NCI-H345 treated with DMSO at 0.1 percent for 48 hours (cell line): ENCODE measurements at regions not wholly inside any gene's neighbourhood (a gene's known extent, or its start where the extent isn't known, plus 50 kb on each side); places are given as distances from the start of the nearest gene placed in this dataset.

Experiments
- DNase-seq: peaks from one replicate; lab custom pipeline; 2025; ENCODE audit not compliant: unreplicated experiment; lab: John Stamatoyannopoulos, UW

GRCh38 chr14:104290058-104290667 lies 151.8 kb downstream of the KIF26A start:
- no peak for DNase-seq

DNA sequence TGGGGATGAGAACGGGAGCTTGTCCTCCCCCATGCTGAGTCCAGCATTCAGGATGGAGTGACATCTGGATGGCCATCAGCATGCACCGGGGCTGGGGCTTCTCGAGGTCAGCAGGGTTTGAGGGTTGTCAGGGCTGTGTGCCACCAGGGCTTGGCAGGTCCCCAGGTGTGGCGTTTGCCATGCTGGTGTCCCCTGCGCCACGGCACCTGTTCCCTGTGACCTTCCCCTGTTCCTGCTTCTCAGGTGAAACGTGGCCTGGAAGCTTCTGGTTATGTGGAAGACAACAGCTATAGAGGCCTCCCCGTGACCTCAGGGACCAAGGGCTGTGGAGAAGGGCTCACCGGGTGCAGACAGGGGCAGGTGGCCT lies 152.4 kb downstream of the KIF26A start:
- no peak for DNase-seq

GRCh38 chr14:104291123-104292000 lies 153.0 kb downstream of the KIF26A start:
- peak; percentile 40 for DNase-seq

DNA sequence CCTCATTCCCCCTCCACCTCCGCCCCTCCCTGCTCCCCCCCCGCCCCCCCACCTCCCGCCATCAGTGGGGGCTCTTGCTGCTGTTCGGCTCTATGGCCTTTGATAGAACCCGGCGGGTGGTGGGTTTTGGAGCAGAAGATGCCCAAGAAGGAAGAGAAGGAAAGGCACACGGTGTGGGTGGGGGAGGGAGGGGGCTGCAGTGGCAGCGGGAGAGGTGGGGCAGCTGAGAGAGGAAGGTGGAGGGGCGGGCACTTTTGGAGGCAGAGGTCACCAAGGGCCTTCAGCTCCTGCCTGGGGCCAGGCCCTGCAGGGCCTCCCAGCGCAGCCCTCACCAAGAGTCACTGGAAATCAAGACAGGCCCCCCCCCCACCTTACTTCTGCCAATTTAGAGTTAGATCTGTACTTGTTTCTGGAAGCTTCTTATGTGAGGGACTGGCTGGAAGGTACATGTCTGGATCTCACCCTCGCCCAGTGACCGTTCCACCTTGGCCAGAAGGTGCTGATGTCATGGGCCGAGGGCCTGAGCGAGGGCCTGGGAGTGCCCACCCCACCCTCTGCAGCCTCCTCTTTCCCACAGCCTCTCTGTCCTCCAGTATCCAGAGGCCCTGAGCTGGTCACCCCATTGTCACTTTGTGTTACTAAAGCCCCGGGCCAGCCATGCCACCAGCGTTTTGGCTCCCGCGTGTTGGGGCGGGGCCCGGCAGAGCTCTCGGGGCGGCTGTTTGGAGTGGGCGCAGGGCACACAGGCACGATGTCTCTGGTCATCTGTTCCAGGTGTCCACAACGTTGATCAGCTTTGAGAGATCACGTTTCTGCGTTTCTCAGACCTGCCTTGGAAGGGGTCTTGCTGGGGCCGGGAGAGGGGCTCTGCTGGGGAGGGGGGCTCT lies 153.9 kb downstream of the KIF26A start:
- DNase-seq, result no peak

- no peak for DNase-seq
These were observed 154.9 kb downstream of the KIF26A start for GRCh38 chr14:104293231-104293841.

DNA sequence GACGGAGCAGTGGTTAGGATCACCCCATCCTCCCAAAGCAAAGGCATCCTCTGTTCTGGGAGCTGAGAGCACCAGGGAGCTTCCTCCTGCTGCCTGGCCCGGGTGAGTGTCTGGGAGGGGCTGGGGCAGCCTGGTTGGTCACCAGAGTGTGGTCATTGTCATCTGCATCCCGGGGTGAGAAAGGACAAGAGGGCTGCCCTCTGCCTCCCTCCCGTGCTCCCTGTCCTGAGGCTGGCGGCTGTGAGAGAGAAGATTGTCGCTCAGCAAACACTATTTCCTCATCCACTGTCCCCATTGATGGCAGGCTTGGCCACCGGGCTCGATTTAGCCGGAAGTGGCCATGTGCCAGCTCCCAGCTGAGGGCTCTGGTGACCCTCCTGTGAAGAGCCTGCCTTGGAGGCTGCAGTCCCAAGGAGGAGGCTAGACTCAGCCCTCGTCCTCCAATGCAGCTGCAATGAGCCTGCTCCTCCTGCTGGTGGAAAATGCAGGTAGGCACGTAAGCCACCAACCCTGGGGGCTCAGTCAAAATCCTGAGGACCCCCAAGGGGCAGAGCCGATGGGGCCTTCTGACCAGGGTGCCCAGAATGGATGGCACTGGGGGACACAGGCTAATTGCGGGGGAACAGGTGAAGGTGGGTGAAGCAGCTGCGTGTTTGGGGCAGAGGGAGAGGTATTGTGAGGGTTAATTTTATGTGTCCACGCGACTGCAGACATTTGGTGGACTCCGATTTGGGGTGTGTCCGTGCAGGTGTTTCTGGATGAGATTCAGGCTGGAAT lies 155.7 kb downstream of the KIF26A start:
- no peak for DNase-seq

DNA sequence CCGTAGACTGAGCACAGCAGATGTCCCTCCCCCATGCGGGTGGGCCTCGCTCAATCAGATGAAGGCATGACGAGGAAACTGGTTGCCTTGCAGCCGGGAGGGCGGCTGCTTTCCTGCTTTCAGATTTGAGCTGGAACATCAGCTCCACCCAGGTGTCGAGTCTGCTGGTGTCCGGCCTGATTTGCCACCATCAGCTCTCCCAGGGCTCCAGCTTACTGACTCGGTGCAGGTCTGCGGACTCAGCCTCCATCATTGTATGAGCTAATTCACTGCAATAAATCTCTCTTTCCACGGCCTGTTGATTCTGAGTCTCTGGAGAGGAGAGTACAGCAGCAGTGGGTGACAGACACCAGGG lies 156.2 kb downstream of the KIF26A start:
- no peak for DNase-seq

GRCh38 chr14:104294983-104295680 lies 156.7 kb downstream of the KIF26A start:
- DNase-seq, result no peak

DNA sequence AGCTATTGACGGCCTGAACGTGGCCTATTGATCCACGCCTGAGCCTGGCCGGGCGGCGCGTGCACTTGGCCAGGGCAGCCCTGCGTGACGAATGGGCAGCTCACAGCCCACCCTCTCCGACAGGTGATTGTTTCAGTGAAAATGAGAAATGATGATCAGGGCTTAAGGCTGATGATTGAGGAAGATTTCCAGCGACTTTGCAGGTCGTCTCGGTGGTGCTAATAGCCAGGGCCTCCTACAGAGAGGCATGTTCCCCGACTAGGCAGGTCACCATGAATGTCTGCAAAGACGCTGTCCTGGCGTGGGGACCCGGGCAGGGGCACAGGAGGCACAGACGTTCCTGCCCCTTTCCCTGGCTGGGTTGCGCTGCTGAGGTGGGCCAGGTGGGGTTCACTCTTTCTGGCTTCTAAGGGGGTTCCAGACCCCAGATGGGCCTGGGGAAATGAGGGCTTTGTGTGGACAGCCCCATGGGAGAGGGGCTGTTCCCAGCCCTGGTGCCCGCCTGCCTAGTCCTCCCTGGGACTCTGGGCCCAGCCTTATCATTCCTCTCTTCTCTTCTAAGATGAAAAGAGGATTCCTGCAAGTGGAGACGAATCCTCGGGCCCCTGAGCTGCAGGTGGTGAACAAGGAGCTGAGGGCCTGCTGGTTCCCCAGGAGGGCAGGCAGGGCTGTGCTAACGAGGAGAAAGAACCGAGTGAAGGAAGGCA lies 157.4 kb downstream of the KIF26A start:
- DNase-seq, result no peak

- no peak for DNase-seq
These were observed 158.3 kb downstream of the KIF26A start for GRCh38 chr14:104296388-104297312.

DNA sequence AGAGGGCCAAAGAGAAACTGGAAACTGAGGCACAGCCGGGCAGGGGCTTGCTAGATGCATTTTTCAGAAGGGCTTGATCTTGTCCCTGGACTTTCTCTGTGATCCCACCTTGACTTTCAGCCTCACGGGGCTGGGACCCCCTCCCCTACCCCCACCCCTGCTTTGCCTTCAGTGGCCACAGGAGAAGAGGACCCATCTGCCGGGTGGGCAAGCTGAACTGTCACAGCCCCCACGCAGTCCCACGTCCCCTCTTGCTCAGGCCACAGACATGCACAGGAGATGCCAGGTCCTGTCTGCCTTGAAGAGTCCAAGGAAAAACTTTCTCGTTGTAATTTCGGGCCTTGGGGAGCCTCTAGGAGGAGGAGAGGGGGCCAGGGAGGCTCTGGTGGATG lies 158.9 kb downstream of the KIF26A start:
- DNase-seq, result no peak

GRCh38 chr14:104297721-104298401 lies 159.5 kb downstream of the KIF26A start:
- DNase-seq, result no peak

GRCh38 chr14:104298458-104298857 lies 160.1 kb downstream of the KIF26A start:
- no peak for DNase-seq

DNA sequence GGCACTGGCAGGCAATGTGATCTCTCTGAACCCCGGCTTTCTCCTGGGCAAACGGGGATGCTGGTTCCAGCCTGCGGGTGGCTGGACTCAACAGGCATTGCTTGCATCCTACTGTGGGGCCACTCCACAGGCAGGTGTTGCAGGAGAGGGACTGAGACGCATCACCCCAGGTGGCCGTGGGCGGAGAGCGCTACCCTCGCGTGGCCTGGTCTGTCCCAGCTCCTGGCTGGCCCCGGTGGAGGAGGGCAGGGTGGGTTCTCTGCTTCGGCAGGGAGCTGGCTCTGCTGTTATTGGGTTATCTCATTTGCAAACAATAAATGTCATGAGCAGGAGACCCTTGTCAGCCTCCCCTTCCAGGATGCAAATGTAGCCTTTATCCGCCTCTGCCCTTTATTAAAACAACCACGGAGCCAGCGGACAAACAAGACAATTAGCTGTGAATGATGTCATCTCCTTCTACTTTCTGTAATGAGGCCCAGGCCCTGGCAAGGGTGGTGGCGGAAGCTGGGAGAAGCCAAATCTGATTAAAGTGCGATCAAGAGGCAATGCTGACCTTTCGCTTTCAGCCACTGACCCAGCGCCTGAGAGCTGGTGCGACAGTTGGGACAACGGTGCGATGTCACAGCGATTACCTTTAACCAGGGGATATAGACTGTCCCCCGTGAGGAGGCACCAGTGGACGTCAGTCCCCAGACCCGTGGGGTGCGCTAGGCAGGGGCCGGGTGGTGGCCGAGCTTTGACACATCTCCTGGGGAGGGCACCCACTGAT lies 161.8 kb downstream of the KIF26A start:
- no peak for DNase-seq

DNA sequence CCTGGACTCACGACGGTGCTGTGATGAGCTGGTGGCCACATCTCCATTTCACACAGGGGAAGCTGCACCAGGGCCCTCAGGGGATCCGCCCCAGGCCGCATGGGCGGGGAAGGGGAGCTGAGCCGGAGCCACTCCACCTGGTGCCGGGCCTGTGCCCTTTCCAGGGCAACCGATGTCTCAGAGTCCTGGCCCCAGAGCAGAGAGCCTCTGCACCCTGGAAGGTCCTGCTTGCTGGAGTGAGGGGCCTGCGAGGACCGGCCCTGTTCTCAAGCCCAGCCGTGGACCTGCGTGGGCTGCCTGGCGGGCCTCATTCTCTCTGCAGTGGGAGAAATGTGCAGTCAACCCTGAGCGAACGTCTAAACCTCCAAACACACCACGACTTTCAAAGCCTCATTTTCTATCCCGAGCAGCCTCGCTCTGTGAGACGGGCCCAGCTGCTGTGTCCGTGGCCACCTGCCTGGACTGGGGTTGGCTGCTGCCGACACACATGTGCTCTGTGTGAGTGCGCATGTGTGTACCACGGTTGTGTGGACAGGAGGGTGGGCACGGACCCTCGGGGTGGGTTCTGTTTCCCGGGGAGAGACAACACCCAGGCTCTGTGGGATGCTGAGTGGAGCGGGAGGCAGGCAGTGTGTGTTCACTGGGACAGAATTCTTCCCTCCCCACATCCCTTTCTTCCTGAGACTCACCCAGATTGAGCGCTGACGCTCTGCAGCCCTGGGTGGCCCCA lies 163.5 kb downstream of the KIF26A start:
- no peak for DNase-seq

DNA sequence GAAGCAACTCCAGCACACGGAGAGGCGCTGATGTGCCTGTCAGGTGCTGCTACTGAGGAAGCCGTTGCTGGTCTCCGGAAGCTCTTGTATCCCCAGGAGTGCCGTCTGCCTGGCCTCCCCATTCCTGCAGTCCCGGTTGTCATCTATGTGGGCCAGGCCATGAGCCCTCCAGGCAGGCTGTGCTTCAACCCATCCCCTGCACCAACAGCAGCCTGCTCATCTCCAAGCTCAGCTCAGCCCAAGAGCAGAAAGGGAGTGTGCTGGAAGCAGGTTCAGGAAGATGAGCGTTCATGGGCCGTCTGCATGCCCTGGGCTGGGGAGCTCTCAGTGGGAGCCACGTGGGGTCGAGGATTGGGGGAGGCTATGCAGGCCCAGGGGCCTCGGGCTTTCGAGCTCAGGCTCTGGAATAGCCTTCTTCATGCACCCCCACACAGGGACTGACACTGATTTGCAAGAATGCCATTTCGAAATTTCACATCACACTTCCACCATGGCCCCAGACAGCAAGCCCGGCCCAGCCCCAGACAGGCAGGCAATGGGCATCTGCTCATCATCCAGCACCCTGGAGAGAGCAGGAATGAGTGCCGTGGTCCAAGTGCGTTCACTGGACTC lies 164.5 kb downstream of the KIF26A start:
- DNase-seq, result no peak
